HG02610 (cell line): ENCODE measurements at regions not wholly inside any gene's neighbourhood (a gene's known extent, or its start where the extent isn't known, plus 50 kb on each side); places are given as distances from the start of the nearest gene placed in this dataset.

ENCODE experiments used
- ATAC-seq: cut with Tn5 transposase; IDR thresholded peaks from one replicate; pipeline ENCODE4 v1.9.1; 2021; ENCODE audit warnings: mild to moderate bottlenecking, moderate library complexity; ENCODE audit not compliant: unreplicated experiment

DNA sequence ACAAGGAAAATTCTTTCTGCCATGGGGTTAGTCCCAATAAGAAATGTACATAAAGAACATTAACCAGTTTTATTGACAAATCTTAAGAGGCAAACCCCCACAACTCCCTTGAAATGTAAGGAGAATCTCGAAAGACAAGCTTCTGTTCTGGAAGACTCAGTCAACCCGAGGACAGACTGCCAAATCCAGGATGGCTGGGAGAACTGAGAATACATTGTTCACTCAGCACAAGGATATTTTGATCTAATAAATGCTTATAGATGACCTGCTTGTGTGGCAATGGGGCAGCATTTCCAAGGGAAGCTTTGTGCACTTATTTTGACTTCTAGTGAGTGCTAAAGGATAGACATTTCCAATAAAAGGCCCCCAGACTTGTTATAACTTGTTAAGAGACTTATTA lies 280.4 kb downstream of the DHX15 start:
- no peak for ATAC-seq

DNA sequence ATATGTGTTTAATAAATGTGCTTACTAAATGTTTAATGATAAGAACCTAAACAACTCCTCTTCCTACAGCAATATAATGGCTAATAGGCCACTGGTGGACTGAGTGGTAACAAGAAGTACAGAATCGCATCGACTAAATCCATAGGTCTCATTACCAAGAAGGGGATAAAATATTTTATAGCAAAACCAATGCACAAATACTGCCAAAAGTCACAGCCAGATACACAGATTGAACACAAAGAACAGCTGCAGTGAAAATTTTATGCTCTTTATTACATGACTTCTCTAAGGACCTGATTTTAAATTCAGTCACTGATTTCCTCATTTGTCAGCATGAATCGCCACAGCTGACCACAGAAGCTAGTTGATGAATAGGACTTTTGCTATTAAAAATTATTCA lies 285.4 kb downstream of the DHX15 start:
- ATAC-seq, result no peak

GRCh38 chr4:24287096-24287495 lies 297.3 kb downstream of the DHX15 start:
- no peak for ATAC-seq

DNA sequence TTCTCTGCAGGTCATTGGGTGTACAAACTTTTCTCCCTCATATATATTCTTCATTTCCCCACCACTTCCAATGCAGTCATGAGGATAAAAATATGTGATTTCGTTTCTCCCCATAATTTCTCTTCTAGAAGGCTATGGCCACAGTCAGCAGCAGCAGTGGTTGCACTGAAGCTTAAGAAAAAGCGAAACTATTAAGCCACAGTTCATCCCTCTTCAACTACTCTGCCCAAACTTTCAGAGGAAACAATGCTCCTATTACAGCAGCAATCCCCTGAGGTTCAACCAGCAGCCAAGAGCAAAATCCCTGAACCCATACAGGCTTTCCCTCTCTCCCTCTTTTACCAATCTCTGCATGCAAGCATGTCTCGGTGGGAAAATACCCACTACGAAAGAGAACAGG lies 298.6 kb downstream of the DHX15 start:
- ATAC-seq, result no peak

- ATAC-seq, result no peak
These were observed 301.9 kb downstream of the DHX15 start for GRCh38 chr4:24282446-24282845.

DNA sequence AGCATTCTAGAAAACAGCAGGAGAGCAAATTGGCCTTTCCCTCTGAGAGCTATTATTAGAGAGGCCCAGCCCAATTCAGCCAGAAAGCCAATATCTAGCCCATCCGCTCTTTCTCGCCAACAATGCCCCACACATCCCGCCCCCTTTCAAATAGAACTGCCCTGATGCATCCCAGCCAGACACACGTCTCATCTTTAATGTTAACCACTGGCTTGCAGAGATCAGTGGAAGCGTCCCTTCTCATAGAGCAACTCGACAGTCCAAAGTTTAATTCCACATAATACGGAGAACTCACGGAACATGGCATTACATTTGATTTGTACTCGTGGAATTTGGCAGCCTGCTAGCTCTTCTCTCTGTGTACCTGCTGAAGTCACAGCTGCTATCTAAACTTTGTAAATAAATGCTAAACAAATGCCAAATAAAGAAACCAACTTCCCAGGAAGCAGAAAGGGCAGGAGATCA lies 304.4 kb downstream of the DHX15 start:
- no peak for ATAC-seq

- ATAC-seq, result no peak
These were observed 304.9 kb downstream of the DHX15 start for GRCh38 chr4:24279469-24279868.

DNA sequence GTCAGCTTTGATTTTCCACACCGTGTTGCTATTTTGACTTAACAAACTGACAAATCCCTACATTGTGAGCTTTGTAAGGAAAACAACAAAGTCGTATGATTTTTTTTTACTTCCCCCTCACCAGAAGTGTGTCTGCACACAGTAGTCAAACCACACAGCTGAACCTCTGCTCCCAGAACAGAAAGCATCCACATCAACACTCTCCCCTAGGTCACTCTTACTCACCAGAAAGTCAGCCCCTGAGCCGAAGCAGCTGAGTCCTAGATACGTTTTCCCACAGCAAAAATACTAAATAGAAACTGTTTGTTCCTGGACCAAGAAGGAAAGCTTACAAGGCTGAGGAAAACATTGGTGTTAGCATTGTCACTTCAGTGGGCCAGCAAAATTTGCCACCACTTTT lies 305.7 kb downstream of the DHX15 start:
- ATAC-seq, result no peak

GRCh38 chr4:24274381-24274941 lies 309.9 kb downstream of the DHX15 start:
- no peak for ATAC-seq

DNA sequence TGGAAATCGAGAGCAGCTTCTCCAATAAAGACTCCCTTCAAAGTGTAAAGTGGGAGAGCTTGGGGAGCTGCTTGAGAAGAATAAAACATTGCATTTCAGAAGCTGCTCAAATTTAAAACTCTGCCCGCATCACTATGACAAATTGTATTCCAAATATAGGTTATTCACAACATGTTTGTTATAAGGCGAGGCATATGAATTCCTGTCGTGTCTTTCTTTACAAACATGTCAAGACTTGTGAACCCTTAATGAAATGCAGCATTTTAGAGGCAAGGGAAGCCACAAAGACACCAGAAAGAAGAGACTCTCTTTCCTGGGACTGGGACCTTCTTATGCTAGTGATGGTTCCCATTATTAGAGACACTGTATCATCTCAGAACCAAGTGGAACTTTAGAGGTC lies 311.2 kb downstream of the DHX15 start:
- ATAC-seq, result no peak

DNA sequence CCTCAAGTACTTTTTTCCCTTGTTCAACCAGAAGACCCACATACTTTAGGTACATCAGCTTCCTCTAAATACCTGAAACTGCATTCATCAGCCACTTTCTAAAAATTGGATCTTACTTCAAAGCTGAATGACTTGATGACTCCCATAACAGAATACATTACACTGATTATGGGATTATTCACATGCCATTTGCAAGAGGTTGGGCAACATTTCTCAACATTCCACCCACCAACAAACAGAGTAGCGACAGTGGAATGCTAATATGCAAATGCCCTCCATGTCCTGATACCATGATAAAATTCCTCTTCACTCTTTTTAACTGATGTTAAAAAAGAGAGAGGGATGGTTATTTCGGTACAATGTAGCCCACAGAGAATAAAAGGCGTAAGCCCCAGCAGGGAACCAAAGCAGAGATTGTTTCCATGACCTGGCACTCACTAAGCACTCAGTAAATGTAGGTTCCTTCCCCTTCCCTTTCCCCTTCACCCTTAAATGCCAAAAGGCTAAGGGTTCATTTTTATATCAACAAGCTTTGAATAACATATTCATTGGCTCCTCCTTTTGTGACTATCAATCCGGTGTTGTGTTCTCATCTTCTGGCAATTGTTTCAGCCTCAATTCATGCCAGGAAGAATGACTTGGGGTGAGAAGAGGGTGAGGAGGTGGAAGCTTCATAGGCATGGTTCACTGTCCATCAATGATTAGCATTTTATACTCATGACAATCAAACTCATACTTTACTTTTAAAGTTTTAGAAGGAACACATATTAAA lies 317.2 kb downstream of the DHX15 start:
- ATAC-seq, result no peak

DNA sequence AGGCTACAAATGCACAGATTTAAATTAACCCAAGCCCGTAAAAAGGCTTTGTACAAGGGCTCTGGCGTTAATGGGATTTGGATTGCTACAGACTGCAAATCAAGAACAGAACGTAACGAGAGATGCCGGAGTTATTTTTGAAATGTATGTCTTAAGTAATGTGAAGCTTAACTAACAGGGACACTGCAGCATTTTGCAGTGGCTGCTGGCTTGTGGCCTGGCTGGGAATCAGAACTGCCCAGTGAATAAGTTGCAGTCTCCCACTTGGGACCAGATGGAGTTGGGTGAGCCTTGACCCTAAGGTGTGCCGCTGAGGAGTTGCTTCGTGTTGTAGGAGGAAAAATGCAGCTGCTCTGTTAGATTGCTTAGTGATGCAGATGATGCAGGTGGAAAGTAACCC lies 318.4 kb downstream of the DHX15 start:
- no peak for ATAC-seq

GRCh38 chr4:24262616-24263015 lies 321.7 kb downstream of the DHX15 start:
- ATAC-seq, result no peak

DNA sequence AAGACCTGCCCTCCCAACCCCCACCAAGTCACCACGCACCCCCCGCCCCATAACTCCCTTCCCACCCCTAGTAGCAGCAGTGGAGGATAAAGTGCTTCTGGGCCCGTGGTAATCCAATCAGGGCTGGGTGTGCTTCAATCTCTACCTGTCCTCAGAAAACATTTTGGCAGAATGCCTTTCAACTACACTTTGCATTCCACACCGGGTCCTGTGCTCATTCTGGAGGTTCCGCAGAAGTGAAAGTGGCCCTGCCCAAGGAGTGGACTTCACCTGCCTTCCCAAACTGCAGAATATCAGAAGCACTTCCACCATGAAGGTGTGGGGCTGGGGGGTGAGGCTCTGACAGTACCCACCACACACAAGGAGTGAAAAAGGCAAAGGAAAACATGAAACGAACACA lies 322.3 kb downstream of the DHX15 start:
- no peak for ATAC-seq

- ATAC-seq, result no peak
These were observed 323.3 kb downstream of the DHX15 start for GRCh38 chr4:24260923-24261564.

DNA sequence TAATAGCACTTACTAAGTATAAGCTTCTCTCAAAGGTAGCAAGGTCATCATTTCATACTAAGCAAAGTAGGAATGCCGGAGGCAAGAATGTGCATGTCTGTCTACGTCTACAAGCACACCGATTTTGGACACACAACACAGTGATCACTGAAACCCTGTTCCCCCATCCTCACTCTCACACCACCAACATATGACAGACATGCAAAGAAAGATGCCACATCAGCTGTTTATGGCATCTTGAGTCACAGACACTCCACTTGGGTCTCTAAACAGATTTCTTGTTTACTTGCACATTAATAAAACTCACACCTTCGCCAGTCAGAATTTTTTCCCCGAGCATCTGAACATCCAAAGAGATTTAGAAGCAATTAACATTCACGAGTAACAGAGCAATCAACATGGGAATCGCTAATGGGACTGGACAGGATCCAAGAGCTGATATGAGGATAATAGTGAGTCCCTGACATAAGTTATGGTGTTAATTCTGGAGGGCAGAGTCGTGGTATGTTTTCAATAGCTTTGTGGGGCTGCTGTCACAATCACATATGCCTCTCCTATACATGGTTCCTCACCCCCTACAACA lies 324.1 kb downstream of the DHX15 start:
- no peak for ATAC-seq

GRCh38 chr4:24256547-24256946 lies 327.8 kb downstream of the DHX15 start:
- no peak for ATAC-seq

- ATAC-seq, result no peak
These were observed 328.3 kb downstream of the DHX15 start for GRCh38 chr4:24256066-24256465.

DNA sequence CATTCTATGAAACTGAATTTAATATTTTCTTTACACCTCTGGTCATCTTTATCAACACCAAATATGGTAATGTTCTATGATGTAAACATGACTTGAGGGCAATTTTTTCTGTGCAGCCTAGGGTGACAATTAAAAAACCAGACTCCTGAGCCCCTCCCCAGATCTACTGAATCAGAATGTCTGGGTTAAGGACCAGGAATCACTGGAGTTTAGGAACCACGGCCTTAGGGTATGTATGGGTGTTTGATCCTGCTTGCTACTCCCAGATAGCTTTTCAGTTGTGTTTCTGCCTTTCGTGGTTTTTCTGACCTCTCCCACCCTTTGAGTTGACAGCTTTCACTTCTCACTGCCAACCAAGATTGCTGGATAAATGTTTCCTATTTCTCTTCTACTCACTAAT lies 332.2 kb downstream of the DHX15 start:
- ATAC-seq, result no peak

- no peak for ATAC-seq
These were observed 332.8 kb downstream of the DHX15 start for GRCh38 chr4:24251589-24251988.

DNA sequence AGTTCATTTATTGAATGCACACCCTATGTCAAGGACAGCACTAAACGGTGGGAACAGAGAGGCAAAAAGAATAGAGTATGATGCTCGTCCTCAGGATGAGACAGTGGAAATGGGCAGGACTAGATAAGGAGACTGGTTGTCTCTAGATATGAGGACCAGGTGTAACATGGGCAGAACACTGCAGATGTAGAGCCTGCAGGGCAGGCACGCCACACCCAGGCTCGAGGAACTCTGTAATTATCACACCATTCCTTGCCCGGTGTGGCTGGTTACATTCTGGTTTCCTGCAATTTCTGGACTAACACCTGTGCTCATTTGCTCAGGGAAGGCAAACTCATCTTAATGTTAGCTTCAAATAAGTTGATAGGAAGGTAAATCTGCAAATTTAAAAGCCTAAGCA lies 334.4 kb downstream of the DHX15 start:
- no peak for ATAC-seq
